Motor neuron (in vitro differentiated cells): ENCODE measurements at regions not wholly inside any gene's neighbourhood (a gene's known extent, or its start where the extent isn't known, plus 50 kb on each side); places are given as distances from the start of the nearest gene placed in this dataset.

Source experiments
- ATAC-seq, 8 experiments: fragments of 200-7000 bp; cut with Tn5 transposase; replicated peaks in 6 of 8; 2 replicates each; pipeline ENCODE4 v1.8.0; 2021; ENCODE audit warnings: mild to moderate bottlenecking in 8 of 8, moderate library complexity in 8 of 8
- H3K27ac ChIP-seq, 2 donors: fragments of 250-450 bp; sonication (Bioruptor Pico); 2 replicates each; pipeline ENCODE4 v1.9.0; 2021; ENCODE audit warnings: antibody characterized with exemption in 2 of 2, mild to moderate bottlenecking in 2 of 2, moderate library complexity in 1 of 2
- H3K4me1 ChIP-seq, 2 donors: fragments of 250-450 bp; sonication (Bioruptor Pico); replicated peaks in 1 of 2; 2 replicates each; pipeline ENCODE4 v1.6.1; 2021; ENCODE audit warnings: antibody characterized with exemption in 2 of 2, mild to moderate bottlenecking in 2 of 2, moderate library complexity in 1 of 2
- H3K4me3 ChIP-seq, 5 donors: fragments of 250-450 bp; sonication (Bioruptor Pico); 2 replicates each; pipeline ENCODE4 v1.9.0; 2021; ENCODE audit warnings: antibody characterized with exemption in 5 of 5, mild to moderate bottlenecking in 5 of 5, moderate library complexity in 4 of 5
- WGBS, 10 experiments: fragments of 450-650 bp; shearing (Covaris generic); methylation state at CpG; one replicate each; pipeline ENCODE4 v1.0.0; 2022; 5-methylcytosine and 5-hydroxymethylcytosine counted together
- in situ Hi-C, 9 experiments: fragments of 400-800 bp; cut with MboI; loops; one replicate each; pipeline ENCODE4 v1.15.0; 2021; ENCODE audit warnings: low sequenced_read_pairs in 9 of 9, low pct_unique_long_range_greater_than_20kb in 2 of 9; ENCODE audit not compliant: unreplicated experiment in 9 of 9

DNA sequence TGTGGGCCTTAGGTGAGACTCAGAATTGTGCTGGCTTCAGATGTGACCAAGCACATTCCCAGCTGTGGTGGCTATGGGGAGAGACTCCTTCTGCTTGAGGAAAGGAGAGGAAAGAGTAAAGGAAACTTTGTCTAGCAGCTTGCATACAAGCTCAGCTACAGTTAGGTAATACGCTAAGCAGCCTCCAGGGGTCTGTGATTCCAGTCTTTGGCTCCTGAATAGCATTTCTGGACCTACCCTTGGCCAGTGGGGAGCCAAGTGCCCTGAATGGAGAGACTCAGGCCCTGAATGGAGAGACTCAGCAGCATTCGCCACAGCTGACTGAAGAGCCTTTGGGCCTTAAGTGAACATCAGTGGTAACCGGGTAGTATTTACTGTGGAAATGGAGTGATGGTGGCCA is 227.4 kb upstream of the CDH7 start:
- WGBS, 10 experiments = 20 to 100% (median 97%) methylated on average over 1 to 3 of the region's 3 CpGs; no CpG with 5 or more reads in 4 of the 10 experiments
- in situ Hi-C loops = no loop called here
- Histone ChIP-seq H3K27ac (no peak overlapping the region), H3K4me1 (no peaks in the 10 kb centered on the region), H3K4me3 (no peak overlapping the region)
- ATAC-seq = no peak

DNA sequence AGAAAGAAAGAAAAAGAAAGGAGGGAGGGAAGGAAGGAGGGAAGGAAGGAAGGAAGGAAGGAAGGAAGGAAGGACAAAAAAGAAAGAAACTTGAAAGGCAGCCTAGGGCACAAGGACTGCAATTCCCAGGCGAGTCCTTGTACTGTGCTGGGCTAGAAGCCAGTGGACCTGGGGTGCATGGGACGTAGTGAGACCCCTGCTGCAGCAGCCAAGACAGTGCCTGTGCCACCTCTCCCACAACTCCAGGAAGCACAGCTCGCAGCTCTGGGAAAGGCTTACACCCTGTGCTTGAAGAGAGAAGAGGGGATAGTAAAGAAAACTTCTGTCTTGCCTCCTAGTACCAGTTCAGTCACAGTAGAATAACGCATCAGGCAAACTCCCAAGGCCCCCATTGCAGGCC is 227.9 kb upstream of the CDH7 start:
- 0 to 100% (median 75%) methylated on average over 1 to 3 of the region's 4 CpGs; no CpG with 5 or more reads in 3 of the 10 experiments for WGBS, 10 experiments
- no peak overlapping the region for H3K27ac ChIP-seq
- no peak overlapping the region for H3K4me3 ChIP-seq
- ATAC-seq = no peak
- in situ Hi-C loops = no loop called here
- no peaks in the 10 kb centered on the region for H3K4me1 ChIP-seq

DNA sequence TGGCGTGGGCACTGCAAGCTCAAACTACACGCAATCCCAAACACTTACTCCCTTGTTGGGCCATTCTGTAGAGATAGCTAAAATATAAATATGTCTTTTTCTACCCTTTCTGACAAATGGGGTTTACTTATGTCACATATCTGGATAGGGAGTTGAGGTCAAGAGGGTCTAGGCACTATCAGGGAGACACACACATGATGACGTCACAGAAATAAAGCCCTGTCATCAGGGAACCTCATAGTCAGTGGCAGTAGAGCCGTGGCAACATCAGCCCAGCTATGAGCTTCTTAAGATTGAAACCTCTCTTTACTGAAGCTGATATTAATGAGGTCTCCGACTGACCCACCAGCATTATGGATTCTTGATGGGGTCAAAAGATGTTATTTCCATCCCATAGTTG is 234.6 kb upstream of the CDH7 start:
- no peak for ATAC-seq
- H3K27ac ChIP-seq = no peak overlapping the region
- 12 to 100% (median 94%) methylated on average over 1 to 5 of the region's 5 CpGs; no CpG with 5 or more reads in 1 of the 10 experiments for WGBS, 10 experiments
- in situ Hi-C loops = no loop called here
- H3K4me1 ChIP-seq = no peaks in the 10 kb centered on the region
- H3K4me3 ChIP-seq = no peak overlapping the region

DNA sequence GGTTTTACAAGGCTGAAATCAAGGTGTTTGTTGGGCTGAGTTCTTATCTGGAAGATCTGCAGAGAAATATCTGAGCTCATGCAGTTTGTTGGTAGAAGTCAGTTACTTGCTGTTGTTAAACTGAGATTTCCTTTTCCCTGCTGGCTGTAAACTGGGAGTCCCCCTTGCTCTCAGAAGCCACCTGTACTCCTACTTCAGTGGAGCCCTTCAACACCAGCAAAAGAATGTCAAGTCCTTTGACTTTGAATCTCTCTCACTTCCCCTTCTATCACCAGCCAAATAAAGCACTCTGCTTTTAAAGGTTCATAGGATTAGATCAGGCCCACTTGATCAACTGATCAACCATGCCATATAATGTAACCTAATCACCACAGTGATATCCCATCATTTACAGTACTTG is 252.2 kb upstream of the CDH7 start:
- H3K4me1 ChIP-seq = no peaks in the 10 kb centered on the region
- no peak for ATAC-seq
- H3K27ac ChIP-seq = no peak overlapping the region
- no peak overlapping the region for H3K4me3 ChIP-seq
- in situ Hi-C loops = no loop called here

DNA sequence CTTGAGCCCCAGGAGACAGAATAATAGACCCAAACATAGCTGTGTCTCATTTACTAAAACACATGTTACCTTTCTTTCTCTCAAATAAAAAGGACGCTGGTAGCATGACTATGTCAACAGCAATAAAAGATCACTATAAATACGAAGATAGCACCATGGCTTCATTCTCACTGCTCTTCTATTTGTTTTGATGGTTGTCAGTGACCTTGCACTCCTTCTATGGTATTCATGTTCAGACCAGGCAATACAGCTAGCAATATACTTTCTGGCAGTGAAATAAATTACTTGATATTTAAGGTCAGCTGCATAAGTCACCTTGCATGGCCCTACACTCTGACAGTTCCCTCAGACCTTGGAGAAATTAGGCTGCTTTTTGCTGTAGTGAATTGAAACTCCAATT is 263.2 kb upstream of the CDH7 start:
- 0 to 22% (median 4%) methylated on average over 1 to 2 of the region's 2 CpGs; no CpG with 5 or more reads in 4 of the 10 experiments for WGBS, 10 experiments
- peak in 3 of 8 experiments; percentile 20 to 61 (median 36) for ATAC-seq

DNA sequence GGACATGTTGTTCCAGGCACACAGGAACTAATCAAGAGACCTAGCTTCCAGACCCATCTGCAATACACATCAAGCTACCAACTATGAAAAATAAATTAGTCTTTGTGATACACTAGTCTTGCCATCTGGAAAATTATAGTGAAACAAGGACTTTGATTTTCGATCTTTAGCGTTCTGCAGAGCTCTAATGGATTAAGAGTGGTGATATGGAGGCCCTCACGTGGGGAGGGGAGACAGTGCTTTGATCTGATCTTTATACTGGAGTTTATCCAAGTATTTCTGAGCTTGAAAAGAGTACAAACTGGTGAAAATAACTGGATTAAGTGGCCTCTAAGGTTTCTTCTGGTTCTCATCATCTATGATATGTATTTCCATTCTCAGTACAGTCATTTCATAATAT is 273.4 kb upstream of the CDH7 start:
- Histone ChIP-seq H3K4me1 (no peaks in the 10 kb centered on the region), H3K4me3 (no peak overlapping the region), H3K27ac (no peak overlapping the region)
- WGBS, 10 experiments = 0 to 100% (median 43%) methylated on average over 1 to 3 of the region's 3 CpGs; no CpG with 5 or more reads in 2 of the 10 experiments
- ATAC-seq = no peak
- in situ Hi-C loops = no loop called here

More for the DNA sequence above, 263.2 kb upstream of the CDH7 start:
- in situ Hi-C loops = no loop called here
- Histone ChIP-seq H3K27ac (no peak overlapping the region), H3K4me3 (no peak overlapping the region), H3K4me1 (peaks cover 0 to 21% of the 10 kb centered on the region in 2 donors)

DNA sequence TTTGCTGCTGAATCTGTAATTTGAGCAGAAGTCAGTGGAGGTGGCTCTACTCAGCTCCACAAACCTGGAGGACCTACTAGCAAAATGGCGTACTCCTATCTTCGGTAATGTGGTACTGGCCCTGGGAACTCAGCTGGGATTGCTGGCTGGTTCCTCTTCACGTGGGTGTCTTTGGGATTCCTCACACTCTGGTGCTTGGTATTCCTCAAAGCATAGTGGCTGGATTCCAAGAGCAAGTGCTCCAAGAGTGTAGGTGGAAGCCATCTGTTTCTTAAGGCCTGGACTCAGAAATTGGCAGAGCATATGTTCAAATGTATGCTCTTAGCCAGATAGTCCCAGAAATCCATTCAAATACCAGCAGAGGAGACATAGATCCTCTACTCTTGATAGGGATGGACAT is 281.9 kb upstream of the CDH7 start:
- Histone ChIP-seq H3K27ac (no peak overlapping the region), H3K4me1 (no peaks in the 10 kb centered on the region), H3K4me3 (no peak overlapping the region)
- no peak for ATAC-seq
- WGBS, 10 experiments = 72 to 100% methylated on average over 1 to 3 of the region's 3 CpGs; no CpG with 5 or more reads in 8 of the 10 experiments
- in situ Hi-C loops = no loop called here

DNA sequence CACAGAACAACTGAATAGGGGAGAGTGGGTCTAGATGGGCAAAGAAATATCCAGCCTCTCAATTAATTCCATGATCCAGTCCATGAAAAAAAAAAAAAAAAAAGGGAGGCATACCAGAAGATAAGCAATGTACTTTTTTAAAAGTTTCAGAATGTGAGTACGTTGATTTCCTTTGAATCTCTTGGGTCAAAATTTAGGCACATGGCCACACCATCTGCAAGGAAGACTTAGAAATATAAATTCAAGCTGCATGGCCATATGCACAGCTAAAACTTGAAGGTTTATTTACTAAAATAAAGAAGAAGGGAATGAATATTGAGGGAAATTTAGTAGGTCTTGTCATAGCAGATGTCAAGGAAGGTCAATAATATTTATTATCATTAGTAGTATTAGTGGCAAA is 286.5 kb upstream of the CDH7 start:
- Histone ChIP-seq H3K4me3 (no peak overlapping the region), H3K27ac (no peak overlapping the region), H3K4me1 (no peaks in the 10 kb centered on the region)
- ATAC-seq = no peak
- WGBS, 10 experiments = 0 to 100% (median 80%) methylated on average over 1 of the region's 1 CpG; no CpG with 5 or more reads in 1 of the 10 experiments
- in situ Hi-C loops = no loop called here

DNA sequence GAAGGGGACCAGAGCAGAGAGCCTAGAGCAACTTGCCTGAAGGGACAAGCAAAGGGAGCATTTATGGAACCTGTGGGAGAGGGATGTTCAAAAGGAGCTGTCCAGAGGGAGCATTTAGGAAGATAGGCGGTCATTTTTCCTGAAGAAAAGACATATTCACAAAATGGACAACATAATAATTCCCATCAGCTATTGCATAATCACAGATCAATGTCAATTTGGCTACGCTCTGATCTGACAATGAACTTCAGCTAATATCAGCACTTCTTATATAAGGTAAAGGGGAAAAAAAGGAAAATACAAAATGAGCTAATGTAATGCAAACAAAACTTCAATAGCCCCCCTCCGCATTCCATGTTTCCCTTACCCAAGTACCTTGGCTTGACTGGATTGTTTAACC is 291.1 kb upstream of the CDH7 start:
- no peaks in the 10 kb centered on the region for H3K4me1 ChIP-seq
- H3K4me3 ChIP-seq = no peak overlapping the region
- ATAC-seq = no peak
- 6 to 100% (median 78%) methylated on average over 1 to 3 of the region's 3 CpGs for WGBS, 10 experiments
- in situ Hi-C loops = no loop called here
- no peak overlapping the region for H3K27ac ChIP-seq

DNA sequence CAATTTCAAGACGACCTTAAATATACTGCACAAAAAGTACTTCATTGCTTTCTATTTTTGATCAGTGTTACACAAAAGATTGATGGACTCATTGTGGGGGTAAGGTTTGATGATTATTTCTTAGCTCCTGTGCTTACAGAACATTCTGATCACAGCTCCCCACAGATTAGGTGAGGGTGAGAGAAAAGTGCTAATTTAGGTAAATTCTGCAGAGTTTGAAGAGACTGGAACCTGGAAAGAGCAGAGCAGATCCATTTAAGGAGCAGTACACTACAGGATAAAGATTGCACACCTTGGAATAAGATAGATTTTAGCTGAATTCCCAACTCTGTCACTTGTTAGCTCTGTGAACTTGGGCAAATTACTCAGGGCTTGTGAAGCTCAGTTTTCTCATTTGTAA is 291.9 kb upstream of the CDH7 start:
- WGBS, 10 experiments = 0 to 88% (median 28%) methylated on average over 1 of the region's 1 CpG; no CpG with 5 or more reads in 4 of the 10 experiments
- in situ Hi-C loops = no loop called here
- H3K27ac ChIP-seq = no peak overlapping the region
- no peak for ATAC-seq
- H3K4me1 ChIP-seq = no peaks in the 10 kb centered on the region
- no peak overlapping the region for H3K4me3 ChIP-seq

DNA sequence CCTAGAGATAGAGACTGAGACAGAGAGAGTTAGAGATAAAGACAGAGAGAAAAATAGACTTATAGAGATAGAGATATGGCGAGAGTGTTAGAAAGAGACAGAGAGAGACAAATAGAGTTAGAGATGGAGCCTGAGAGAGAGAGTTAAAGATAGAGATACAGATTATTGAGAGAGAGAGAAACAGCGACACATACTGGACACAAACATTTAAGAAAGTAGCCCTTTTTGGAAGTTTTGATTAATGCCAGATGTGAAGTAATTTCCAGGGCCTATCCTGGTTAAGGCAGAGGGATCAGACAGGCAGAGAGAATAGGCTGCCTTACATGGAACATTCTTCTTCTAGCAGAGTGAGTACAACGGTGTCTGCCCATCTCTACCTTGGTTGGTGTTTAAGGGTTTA is 311.6 kb upstream of the CDH7 start:
- H3K4me3 ChIP-seq = no peak overlapping the region
- WGBS, 10 experiments = 0 to 100% (median 69%) methylated on average over 1 to 3 of the region's 3 CpGs
- H3K4me1 ChIP-seq = peaks cover 0 to 6% of the 10 kb centered on the region in 2 donors
- in situ Hi-C loops = no loop called here
- peak in 2 of 8 experiments; percentile 53 to 61 for ATAC-seq
- no peak overlapping the region for H3K27ac ChIP-seq

DNA sequence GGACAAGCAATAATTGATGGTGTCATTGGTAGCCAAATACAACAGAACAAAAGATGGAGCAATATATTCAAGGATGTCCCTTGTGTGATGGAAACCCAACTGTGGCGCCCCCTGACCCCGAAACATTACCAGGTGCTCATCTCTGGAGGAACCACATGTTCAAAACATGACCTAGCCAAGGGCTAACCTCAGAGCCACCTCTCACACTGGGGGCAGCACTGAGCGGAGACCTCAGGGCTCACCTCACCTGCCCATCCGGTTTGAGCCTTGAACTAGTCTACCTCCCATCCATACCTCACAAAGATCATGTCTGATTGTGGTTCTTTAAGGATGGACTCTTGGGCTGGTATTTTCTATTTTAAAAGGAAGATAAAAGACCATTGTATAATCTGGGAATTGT is 314.4 kb upstream of the CDH7 start:
- no peak for ATAC-seq
- no peak overlapping the region for H3K27ac ChIP-seq
- no peak overlapping the region for H3K4me3 ChIP-seq
- H3K4me1 ChIP-seq = peaks cover 0 to 6% of the 10 kb centered on the region in 2 donors
- in situ Hi-C loops = no loop called here
- WGBS, 10 experiments = 6 to 100% (median 61%) methylated on average over 1 to 4 of the region's 4 CpGs; no CpG with 5 or more reads in 4 of the 10 experiments

DNA sequence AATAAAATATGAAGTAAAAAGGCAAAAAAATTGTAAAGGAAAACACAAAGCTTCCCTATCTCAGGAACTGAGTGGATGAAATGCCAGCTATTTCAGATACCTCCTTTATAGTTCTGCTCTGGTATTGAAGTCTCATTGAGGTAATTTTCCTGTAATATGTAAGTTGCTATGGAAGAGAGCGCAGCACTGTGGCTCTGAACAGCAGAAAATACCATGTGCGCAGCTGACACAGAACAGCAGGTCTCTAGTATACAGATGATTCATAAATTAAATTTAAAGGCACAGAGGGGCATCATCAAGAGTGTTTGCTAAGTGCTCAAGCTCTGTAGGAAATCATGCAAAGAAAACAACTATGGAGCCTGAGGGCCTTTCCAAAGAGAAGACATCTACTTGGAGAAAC is 315.3 kb upstream of the CDH7 start:
- 0 to 100% (median 100%) methylated on average over 1 to 2 of the region's 2 CpGs; no CpG with 5 or more reads in 1 of the 10 experiments for WGBS, 10 experiments
- Histone ChIP-seq H3K4me1 (peaks cover 0 to 6% of the 10 kb centered on the region in 2 donors), H3K4me3 (no peak overlapping the region), H3K27ac (no peak overlapping the region)
- in situ Hi-C loops = no loop called here
- ATAC-seq = peak in 4 of 8 experiments; percentile 20 to 36 (median 29)

DNA sequence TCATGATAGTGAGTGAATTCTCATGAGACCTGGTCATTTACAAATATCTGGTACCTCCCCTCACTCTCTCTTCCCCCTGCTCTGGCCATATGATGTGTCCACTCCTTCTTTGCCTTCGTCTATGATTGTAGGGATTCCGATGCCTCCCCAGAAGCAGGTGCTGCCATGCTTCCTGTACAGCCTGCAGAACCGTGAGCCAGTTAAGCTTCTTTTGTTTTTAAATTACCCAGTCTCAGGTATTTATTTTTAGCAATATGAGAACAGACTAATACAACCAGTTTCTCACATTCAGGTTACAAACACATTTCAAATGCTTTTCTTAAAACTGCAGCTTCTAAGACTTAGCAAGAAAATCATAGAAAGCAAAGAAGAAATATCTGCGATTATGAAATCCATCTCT is 321.2 kb upstream of the CDH7 start:
- in situ Hi-C loops = no loop called here
- WGBS, 10 experiments = 0 to 93% (median 74%) methylated on average over 1 to 4 of the region's 4 CpGs; no CpG with 5 or more reads in 2 of the 10 experiments
- Histone ChIP-seq H3K4me3 (no peak overlapping the region), H3K27ac (no peak overlapping the region), H3K4me1 (no peaks in the 10 kb centered on the region)
- no peak for ATAC-seq
